Activated naive CD8-positive, alpha-beta T cell treated with anti-CD3 and anti-CD28 coated beads, Interleukin-2, amount 10 ng/mL, durations not matched to agents 7 days and 5 days (primary cell): ENCODE measurements at regions not wholly inside any gene's neighbourhood (a gene's known extent, or its start where the extent isn't known, plus 50 kb on each side); places are given as distances from the start of the nearest gene placed in this dataset.

Experiments
- ATAC-seq: fragments of 150-1000 bp; cut with Tn5 transposase; one replicate; pipeline ENCODE4 v1.10.0; 2021; ENCODE audit warnings: low read depth, moderate library complexity
- POLR2A ChIA-PET: fragments of 350-600 bp; sonication (Branson Sonifier 250); formaldehyde crosslinking; loops from one replicate; lab custom pipeline; 2021; ENCODE audit warnings: antibody characterized with exemption; lab: Charles Lee
- DNase-seq: peaks from one replicate; pipeline ENCODE4 v3.0.0; 2021
- H3K27ac Mint-ChIP-seq: one replicate; pipeline ENCODE4 v1.8.0; 2022; ENCODE audit warnings: mild to moderate bottlenecking, mixed read lengths
- H3K27me3 Mint-ChIP-seq: one replicate; pipeline ENCODE4 v1.8.0; 2022; ENCODE audit warnings: mild to moderate bottlenecking, moderate library complexity, mixed read lengths
- H3K36me3 Mint-ChIP-seq: one replicate; pipeline ENCODE4 v1.8.0; 2021; ENCODE audit warnings: mild to moderate bottlenecking, mixed read lengths
- H3K4me1 Mint-ChIP-seq: one replicate; pipeline ENCODE4 v1.8.0; 2021; ENCODE audit warnings: mixed read lengths
- H3K4me3 Mint-ChIP-seq: one replicate; pipeline ENCODE4 v1.8.0; 2022; ENCODE audit warnings: mild to moderate bottlenecking, moderate library complexity, mixed read lengths
- H3K9me3 Mint-ChIP-seq: one replicate; pipeline ENCODE4 v1.8.0; 2021; ENCODE audit warnings: mixed read lengths

DNA sequence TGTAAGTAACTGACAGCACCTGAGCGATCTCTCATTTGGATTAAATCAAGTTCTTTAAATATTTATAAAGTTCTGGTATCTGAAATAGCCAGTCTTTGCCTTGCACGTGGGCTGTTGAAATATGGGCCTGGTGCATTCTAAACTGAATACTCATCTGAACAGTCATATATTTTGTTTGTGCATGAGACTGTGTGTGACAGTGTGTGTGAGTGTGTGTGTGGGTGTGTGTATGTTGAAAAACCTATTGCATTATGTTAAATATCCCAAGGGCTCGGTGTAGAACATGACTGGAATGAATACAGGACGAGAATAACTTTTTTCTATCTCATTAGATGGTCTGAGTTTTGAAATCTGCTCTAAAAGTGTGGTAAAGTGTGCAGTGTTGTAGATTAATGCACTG is 82.4 kb upstream of the TOX3 start:
- Mint-ChIP-seq H3K27me3 (no peaks in the 10 kb centered on the region), H3K9me3 (peaks cover 4% of the 10 kb centered on the region), H3K4me3 (no peak overlapping the region), H3K36me3 (no peaks in the 10 kb centered on the region), H3K27ac (no peak overlapping the region), H3K4me1 (no peaks in the 10 kb centered on the region)
- POLR2A ChIA-PET = no interaction called here
- DNase-seq = no peak
- no peak for ATAC-seq

DNA sequence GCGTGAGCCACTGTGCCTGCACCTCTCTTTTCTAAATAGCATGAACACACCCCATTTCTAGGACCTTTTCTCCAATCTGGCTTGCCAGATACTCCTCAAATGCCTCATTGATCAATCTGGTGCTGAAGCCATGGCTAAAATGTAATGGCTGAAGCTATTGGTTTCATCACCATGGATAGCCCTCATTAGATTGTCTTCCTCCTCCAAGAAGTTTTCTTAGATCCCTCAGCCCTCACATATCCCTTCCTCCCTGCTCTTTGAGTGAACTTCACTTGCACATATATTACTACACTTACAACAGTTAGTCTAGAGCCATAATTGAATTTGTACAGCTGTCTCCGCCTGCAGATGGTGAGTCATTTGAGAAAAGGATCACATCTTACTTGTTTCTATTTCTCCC is 77.9 kb upstream of the TOX3 start:
- Mint-ChIP-seq H3K9me3 (peaks cover 2% of the 10 kb centered on the region), H3K27ac (no peak overlapping the region), H3K4me3 (no peak overlapping the region), H3K27me3 (no peaks in the 10 kb centered on the region), H3K36me3 (no peaks in the 10 kb centered on the region), H3K4me1 (no peaks in the 10 kb centered on the region)
- ATAC-seq (no peak), DNase-seq (no peak)
- POLR2A ChIA-PET = no interaction called here

DNA sequence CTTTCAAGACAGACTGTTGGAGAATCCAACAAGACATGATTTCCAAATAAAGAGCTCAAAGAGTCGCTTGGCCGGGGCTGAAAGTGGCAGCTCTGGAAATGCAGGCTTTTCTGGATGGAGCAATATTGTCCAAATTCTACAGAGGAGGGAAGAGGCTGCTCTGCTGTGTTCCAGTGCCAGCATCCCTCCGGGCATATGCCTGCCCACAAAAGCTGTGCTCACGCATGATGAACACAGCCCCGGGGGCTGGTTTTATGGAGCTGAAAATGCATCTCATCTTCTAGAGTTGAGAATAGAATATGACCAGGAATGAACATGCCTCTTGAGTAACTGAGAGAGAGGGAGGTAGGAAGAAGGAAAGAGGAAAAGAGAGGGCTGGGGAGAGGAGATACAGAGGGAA is 74.7 kb upstream of the TOX3 start:
- DNase-seq (no peak), ATAC-seq (no peak)
- Mint-ChIP-seq H3K36me3 (no peaks in the 10 kb centered on the region), H3K4me1 (no peaks in the 10 kb centered on the region), H3K4me3 (no peak overlapping the region), H3K27ac (no peak overlapping the region), H3K9me3 (peaks cover 2% of the 10 kb centered on the region), H3K27me3 (no peaks in the 10 kb centered on the region)
- POLR2A ChIA-PET = no interaction called here

DNA sequence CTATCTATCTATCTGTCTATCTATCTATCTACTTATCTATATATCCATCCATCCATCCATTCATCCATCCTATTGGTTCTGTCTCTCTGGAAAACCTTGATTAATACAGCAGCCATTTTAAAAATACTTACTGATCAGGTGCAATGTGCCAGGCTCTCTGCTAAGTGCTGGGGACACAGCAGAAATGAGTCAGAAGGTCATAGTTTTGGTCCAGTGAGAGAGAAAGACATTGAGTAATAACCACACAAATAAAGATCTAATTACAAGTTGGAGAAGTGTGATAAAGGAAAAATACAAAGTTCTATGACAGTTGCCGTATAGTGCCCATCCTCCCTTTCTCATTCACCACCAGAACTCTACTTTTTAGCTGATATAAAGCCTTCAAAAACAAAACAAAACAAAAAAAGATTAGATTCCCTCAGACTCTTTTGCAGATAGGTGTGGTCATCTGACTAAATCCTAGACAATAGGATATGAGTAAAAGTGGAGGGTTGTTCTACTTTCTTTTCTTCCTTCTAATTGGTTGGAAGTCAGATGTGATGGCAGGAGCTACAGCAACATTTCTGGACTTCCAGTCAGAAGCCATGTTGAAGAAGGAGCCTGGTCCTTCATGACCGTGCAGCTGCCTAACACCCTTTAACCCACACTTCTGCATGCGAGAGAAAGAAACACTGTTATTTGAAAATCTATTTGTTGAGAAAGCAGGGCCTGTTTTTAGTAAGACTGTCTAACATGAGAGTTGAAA is 72.0 kb upstream of the TOX3 start:
- POLR2A ChIA-PET = no interaction called here
- Mint-ChIP-seq H3K9me3 (no peaks in the 10 kb centered on the region), H3K27ac (no peak overlapping the region), H3K4me3 (no peak overlapping the region), H3K27me3 (no peaks in the 10 kb centered on the region), H3K36me3 (no peaks in the 10 kb centered on the region), H3K4me1 (no peaks in the 10 kb centered on the region)
- no peak for DNase-seq
- ATAC-seq = no peak

DNA sequence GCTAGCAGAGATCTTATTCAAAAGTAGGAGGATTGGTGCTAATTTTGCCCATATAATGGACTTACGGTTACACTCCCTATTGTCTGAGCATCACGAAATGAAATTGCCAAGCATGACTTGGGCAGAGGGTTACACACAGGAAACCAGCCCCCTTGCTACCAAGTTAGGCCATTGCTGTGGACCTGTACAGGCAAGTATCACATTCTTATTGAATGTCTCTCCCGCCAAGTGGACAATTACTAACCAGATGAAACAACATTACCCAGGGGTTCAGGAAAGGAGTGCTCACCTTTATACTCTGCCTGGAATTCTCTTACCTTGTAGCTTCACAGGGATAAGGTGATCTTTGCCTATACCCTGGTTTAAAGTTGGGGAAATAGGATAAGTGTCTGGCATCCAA is 70.6 kb upstream of the TOX3 start:
- Mint-ChIP-seq H3K27me3 (no peaks in the 10 kb centered on the region), H3K4me1 (no peaks in the 10 kb centered on the region), H3K27ac (no peak overlapping the region), H3K36me3 (no peaks in the 10 kb centered on the region), H3K4me3 (no peak overlapping the region), H3K9me3 (no peaks in the 10 kb centered on the region)
- DNase-seq = no peak
- ATAC-seq = no peak
- POLR2A ChIA-PET = no interaction called here

DNA sequence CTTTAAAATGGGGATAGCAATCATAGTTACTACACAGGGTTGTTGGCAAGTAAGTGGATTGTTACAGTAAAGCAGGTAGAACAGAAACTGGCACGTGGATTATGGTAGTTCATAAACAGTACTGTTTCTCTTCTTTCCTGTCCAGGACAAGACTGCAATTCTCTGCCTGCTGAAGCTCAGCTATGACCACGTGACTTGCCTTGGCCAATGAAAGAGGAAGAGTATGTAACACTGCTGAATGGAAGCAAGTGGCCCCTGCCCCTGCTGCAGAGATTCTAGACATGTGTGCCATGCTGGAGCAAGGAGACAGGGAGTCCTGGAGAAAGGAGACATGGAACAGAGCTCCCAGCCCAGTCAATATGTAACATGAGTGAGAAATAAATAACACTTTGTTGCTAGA is 66.6 kb upstream of the TOX3 start:
- Mint-ChIP-seq H3K4me1 (no peaks in the 10 kb centered on the region), H3K9me3 (no peaks in the 10 kb centered on the region), H3K4me3 (no peak overlapping the region), H3K36me3 (no peaks in the 10 kb centered on the region), H3K27me3 (no peaks in the 10 kb centered on the region), H3K27ac (no peak overlapping the region)
- DNase-seq (no peak), ATAC-seq (no peak)
- POLR2A ChIA-PET = no interaction called here

DNA sequence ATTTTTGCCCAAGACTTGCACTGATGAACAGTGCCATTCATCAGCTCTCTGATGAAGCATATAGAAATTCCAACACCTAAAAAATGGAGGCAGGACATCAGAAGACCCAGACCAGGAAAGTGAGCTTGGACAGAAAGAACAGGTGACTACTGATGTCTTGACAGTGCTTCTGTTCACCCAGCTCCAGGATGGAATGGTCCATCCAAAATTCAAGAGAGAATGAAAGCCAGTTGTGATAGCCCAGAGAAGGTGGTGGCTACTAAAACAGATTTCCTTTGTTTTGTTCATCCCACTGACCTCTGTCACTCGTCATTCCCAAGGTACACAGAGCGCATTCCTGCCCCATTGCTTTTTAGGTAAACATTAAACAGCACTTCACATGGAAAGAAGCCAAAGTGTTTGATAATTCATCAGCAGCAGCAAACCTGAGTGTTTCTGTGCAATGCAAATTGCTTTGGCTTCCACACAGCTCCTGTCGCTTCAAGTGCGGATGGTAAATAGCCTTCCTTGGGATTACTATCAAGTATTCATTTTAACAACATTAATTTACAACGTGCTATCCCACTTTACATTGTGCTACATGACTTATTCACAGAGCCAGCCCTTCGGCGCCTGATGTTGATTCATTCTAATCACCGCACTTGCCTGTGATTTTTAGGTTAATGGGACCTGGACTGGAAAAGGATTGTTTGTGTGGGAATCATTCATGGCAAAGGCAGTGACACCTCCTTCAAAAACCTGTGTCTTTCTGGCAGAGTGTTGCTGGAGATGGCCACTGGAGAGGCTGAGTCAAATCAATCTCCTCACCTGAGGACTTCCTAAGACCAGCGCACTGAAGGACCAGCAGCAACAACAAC is 65.1 kb upstream of the TOX3 start:
- H3K27me3 Mint-ChIP-seq = no peaks in the 10 kb centered on the region
- no peak for ATAC-seq
- no peak overlapping the region for H3K4me3 Mint-ChIP-seq
- H3K9me3 Mint-ChIP-seq = no peaks in the 10 kb centered on the region
- no peak overlapping the region for H3K27ac Mint-ChIP-seq
- POLR2A ChIA-PET = no interaction called here
- DNase-seq = no peak
- H3K36me3 Mint-ChIP-seq = no peaks in the 10 kb centered on the region
- H3K4me1 Mint-ChIP-seq = no peaks in the 10 kb centered on the region

DNA sequence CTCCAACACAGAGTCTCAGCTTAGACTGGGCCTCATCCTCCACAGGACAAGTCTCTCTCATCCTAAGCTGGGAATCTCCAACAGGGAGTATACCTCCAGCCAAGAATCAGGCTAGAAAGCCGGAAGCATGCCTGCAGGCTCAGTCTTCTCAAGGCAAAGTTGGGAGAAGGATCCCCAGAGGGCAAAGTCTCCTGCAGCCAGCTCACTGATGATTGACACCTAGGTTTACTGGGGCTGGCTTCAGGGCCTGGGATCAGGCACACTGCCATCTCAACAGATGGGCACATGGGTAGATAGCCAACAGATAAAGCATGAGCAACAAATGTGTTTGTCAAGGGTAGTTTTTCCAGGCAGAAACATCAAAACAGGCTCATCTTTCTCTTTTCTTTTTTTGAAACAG is 56.1 kb upstream of the TOX3 start:
- Mint-ChIP-seq H3K27me3 (no peaks in the 10 kb centered on the region), H3K4me1 (no peaks in the 10 kb centered on the region), H3K4me3 (no peak overlapping the region), H3K9me3 (no peaks in the 10 kb centered on the region), H3K36me3 (no peaks in the 10 kb centered on the region), H3K27ac (no peak overlapping the region)
- no peak for DNase-seq
- POLR2A ChIA-PET = no interaction called here
- ATAC-seq = no peak

DNA sequence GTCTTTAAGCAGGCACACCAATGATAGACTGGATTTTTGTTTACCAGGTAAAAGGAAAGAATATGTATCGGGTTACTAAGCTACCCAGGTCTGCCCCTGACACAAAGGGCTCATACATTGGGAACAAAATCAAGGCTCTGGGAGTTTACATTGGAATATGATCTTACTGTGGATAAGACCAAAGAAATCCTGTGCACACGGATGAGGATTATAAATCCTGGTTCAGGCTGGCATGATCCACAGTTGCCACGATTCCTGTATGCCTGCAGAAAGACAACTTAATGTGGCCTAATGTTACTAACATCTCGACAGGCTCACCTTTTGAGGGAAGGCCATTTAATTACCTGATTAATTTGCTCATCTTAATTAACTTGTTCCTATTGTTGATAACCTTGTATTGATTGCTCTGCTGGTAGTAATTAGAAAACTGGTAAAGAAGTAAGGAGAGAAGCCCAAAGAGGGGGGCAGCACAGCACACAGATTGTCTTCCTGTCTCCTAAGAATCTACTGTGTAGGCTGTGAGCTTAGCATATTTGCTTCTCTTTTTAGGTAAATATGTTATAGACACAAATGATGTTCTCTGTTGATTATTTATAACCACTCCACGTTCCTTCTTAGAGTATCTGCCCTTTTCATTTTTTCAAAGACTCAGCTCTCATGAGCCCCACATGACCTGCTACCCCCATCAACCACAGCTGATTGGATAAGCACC is 51.0 kb upstream of the TOX3 start:
- H3K9me3 Mint-ChIP-seq = no peaks in the 10 kb centered on the region

DNA sequence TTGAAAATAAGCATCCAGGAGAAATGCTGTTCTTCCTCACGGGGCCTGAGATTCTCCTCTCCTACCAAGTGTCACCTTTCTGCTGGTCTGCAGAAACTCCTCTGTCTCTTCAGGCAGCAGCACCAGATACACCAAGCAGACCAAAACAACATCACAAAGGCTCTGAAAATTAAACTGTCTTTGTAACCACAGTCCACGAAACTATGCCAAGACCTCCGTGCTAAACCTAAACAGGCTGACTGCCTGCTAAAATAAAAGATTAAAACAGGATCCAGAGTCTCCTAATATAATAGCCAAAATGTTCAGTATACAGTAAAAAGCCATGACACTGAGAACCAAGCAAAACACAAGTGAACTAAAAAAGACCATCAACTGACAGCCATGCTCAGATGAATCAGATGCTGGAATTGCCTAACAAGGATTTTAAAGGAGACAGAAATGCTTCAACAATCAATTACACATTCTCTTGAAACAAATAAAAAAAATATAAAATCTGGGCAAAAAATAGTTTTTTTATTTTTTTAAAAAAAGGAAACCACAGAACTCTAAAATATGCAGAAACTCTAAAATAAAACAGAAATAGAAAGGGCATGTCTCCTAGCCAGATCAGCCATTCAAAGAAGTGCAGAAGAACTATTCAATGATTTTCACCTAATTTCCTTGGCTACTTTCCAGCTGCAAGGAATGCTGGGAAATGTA is 50.3 kb upstream of the TOX3 start:
- POLR2A ChIA-PET = no interaction called here
- ATAC-seq (no peak), DNase-seq (no peak)
- Mint-ChIP-seq H3K9me3 (no peaks in the 10 kb centered on the region), H3K27ac (no peak overlapping the region), H3K27me3 (peaks cover 5% of the 10 kb centered on the region), H3K4me3 (no peak overlapping the region), H3K4me1 (no peaks in the 10 kb centered on the region), H3K36me3 (no peaks in the 10 kb centered on the region)

More for the DNA sequence above, 51.0 kb upstream of the TOX3 start:
- DNase-seq (no peak), ATAC-seq (no peak)
- H3K36me3 Mint-ChIP-seq = no peaks in the 10 kb centered on the region
- H3K27ac Mint-ChIP-seq = no peak overlapping the region
- H3K27me3 Mint-ChIP-seq = peaks cover 5% of the 10 kb centered on the region
- H3K4me1 Mint-ChIP-seq = no peaks in the 10 kb centered on the region
- POLR2A ChIA-PET = no interaction called here
- H3K4me3 Mint-ChIP-seq = no peak overlapping the region
